ENCODE measurements at regions not wholly inside any gene's neighbourhood (a gene's known extent, or its start where the extent isn't known, plus 50 kb on each side); places are given as distances from the start of the nearest gene placed in this dataset.

DNA sequence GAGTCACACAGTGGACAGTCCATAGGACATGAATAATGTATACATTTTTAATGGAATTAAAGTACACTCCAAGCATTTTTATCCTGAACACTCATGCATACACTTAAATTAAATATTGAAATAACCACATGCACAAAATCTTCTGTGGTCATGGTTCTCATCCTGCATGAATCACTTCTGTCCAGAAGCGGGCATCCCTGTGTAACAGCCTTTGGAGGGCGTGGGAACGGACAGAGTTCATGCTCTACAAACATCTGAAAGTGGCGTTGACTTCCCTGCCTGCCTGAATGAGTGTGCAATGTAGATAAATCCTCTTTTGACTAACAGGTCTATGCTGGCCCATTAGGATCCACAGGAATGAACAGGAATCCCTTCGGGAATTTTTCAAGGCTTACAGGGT is 780.2 kb downstream of the BRD1 start:
- Histone ChIP-seq H3K36me3 (ENCODE audit: insufficient read depth, low read length) (no peaks in the 10 kb centered on the region), H2AFZ (ENCODE audit: low read depth, low read length) (no peak overlapping the region), H3K4me3 (ENCODE audit: low read length) (no peak overlapping the region), H3K27me3 (ENCODE audit: insufficient read depth, low read length) (peaks cover 3% of the 10 kb centered on the region), H3K9me3 (ENCODE audit: low read length) (no peaks in the 10 kb centered on the region), H3K4me1 (ENCODE audit: insufficient read depth, low read length) (no peaks in the 10 kb centered on the region)

DNA sequence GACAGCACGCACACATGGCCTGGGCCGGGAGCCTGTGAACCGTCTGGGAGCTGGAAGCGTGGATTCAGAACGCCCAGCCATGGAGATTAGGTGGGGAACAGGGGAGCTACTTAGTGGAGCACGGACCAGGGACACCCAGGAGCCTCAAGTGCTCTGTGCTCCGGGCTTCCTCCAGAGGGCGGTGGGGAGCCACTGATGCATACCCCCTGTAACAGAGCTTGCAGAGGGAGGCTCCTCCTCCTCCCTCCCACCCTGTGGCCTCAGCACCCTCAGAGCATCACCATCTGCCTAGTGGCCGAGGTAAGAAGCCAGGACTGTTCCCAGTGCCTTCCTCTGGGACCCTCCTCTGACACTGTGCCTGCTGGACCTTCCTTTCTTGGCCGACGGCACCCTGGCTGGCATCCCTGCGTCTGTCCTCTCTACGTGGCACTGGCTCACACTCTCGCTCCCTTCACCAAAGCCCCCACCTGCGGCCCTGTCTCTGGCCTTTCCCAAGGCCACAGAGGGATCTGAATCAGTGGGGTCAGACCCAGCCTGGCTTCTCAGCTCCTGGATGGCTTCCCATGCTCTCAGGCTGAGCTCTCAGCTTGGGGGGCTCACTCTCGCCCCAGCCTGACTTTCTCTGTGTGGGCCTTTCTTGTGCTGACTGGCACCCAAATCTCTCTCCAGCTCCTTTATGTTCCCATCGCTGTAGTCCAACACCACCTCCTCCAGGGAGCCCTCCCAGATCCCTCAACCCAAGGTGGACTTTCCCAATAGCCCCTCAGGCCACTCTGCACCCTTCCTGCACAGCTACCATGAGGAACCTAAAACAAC is 780.9 kb downstream of the BRD1 start:
- H3K36me3 ChIP-seq (ENCODE audit: insufficient read depth, low read length), result no peaks in the 10 kb centered on the region
- H3K27me3 ChIP-seq (ENCODE audit: insufficient read depth, low read length), result peaks cover 3% of the 10 kb centered on the region
- no peaks in the 10 kb centered on the region for H3K4me1 ChIP-seq (ENCODE audit: insufficient read depth, low read length)
- no peaks in the 10 kb centered on the region for H3K9me3 ChIP-seq (ENCODE audit: low read length)
- no peak overlapping the region for H2AFZ ChIP-seq (ENCODE audit: low read depth, low read length)
- no peak overlapping the region for H3K4me3 ChIP-seq (ENCODE audit: low read length)

GRCh38 chr22:49046000-49046545 is 781.6 kb downstream of the BRD1 start:
- Histone ChIP-seq H3K4me1 (ENCODE audit: insufficient read depth, low read length) (no peaks in the 10 kb centered on the region), H3K36me3 (ENCODE audit: insufficient read depth, low read length) (no peaks in the 10 kb centered on the region), H3K4me3 (ENCODE audit: low read length) (no peak overlapping the region), H3K27me3 (ENCODE audit: insufficient read depth, low read length) (peaks cover 3% of the 10 kb centered on the region), H2AFZ (ENCODE audit: low read depth, low read length) (no peak overlapping the region), H3K9me3 (ENCODE audit: low read length) (no peaks in the 10 kb centered on the region)

DNA sequence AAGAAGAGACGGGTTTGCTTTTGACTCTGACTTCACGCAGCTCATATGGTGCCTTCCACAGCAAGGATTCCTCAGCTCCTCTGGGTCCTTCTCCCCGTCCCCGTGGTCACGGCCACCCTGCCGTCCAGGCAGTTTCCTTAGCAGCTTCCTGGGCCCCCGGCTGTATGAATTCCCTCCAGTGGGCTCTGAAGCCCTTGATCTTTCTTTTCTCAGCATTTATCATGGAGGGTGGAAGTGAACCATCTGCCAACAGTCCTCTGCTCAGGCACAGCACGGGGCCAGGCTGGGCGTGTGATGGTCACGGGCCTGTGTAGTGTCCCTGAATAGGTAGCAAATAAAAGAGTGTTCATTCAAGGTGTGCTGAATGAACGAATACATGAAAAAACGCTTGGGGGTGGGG is 782.4 kb downstream of the BRD1 start:
- Histone ChIP-seq H3K4me1 (ENCODE audit: insufficient read depth, low read length) (no peaks in the 10 kb centered on the region), H3K27me3 (ENCODE audit: insufficient read depth, low read length) (peaks cover 3% of the 10 kb centered on the region), H3K36me3 (ENCODE audit: insufficient read depth, low read length) (no peaks in the 10 kb centered on the region), H3K4me3 (ENCODE audit: low read length) (no peak overlapping the region), H3K9me3 (ENCODE audit: low read length) (no peaks in the 10 kb centered on the region), H2AFZ (ENCODE audit: low read depth, low read length) (no peak overlapping the region)

DNA sequence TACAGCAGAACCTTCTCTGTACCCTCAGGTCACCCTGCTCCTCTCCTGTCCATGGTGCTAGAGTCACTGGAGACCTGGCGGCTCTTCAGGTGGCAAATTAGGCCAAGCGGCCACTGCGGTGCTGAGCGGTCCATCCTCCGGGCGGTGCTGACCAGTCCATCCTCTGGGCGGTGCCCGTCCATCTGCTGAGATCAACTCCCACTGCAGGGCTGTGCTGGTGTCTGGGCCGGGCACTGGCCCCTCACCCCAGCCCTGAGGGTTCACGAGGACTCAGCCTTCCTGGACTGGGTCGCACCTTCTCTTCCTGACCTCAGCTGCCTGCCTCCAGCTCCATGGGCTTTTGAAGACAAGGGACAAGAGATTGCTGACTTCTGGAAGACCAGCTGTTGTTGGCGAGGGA is 782.9 kb downstream of the BRD1 start:
- no peaks in the 10 kb centered on the region for H3K4me1 ChIP-seq (ENCODE audit: insufficient read depth, low read length)
- no peaks in the 10 kb centered on the region for H3K9me3 ChIP-seq (ENCODE audit: low read length)
- H2AFZ ChIP-seq (ENCODE audit: low read depth, low read length), result no peak overlapping the region
- H3K36me3 ChIP-seq (ENCODE audit: insufficient read depth, low read length), result no peaks in the 10 kb centered on the region
- no peak overlapping the region for H3K4me3 ChIP-seq (ENCODE audit: low read length)
- peaks cover 3% of the 10 kb centered on the region for H3K27me3 ChIP-seq (ENCODE audit: insufficient read depth, low read length)

DNA sequence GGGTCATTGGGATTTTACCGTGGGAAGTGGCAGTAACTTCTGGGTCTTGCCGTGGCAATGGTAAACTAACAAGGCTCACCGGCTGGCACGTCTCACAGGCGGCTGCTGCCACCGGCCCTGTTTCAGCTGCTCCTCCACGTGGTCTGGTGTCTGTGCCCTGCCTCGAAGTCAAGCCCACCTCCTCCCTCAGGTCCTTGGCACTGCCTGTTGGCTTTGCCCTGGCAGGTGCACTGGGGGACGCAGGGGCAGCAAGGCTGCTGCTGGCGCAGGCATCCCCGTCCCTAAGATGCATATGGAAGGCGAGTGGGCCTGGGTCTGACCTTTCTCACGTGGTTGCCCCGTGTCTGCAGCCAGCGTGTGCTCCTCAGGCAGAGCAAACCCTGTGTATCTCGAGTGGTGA is 783.6 kb downstream of the BRD1 start:
- H3K36me3 ChIP-seq (ENCODE audit: insufficient read depth, low read length), result no peaks in the 10 kb centered on the region
- H3K4me3 ChIP-seq (ENCODE audit: low read length), result no peak overlapping the region
- no peaks in the 10 kb centered on the region for H3K4me1 ChIP-seq (ENCODE audit: insufficient read depth, low read length)
- no peak overlapping the region for H2AFZ ChIP-seq (ENCODE audit: low read depth, low read length)
- H3K27me3 ChIP-seq (ENCODE audit: insufficient read depth, low read length), result peaks cover 3% of the 10 kb centered on the region
- no peaks in the 10 kb centered on the region for H3K9me3 ChIP-seq (ENCODE audit: low read length)

GRCh38 chr22:49042877-49043859 is 784.5 kb downstream of the BRD1 start:
- Histone ChIP-seq H3K9me3 (ENCODE audit: low read length) (no peaks in the 10 kb centered on the region), H3K4me3 (ENCODE audit: low read length) (no peak overlapping the region), H3K36me3 (ENCODE audit: insufficient read depth, low read length) (no peaks in the 10 kb centered on the region)

DNA sequence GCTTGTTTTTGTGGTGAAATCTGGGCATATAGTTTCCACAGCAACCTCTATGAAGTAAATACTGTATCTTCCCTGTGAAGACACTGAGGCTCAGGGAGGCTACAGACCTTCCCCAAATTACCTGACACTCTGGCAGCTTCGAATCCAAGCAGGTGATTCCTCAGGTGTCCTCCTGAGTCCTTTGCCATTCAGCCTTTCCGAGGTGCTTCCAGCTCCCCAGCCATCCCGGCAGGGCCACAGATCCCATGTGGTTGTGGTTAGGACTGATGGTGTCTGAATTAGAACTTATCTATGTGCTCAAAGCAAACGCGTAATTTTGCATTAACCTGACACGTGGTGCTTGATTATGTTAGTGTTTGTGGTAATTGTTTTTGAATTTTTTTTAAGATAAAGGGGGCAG is 785.6 kb downstream of the BRD1 start:
- H2AFZ ChIP-seq (ENCODE audit: low read depth, low read length), result no peak overlapping the region
- H3K9me3 ChIP-seq (ENCODE audit: low read length), result no peaks in the 10 kb centered on the region
- H3K36me3 ChIP-seq (ENCODE audit: insufficient read depth, low read length), result no peaks in the 10 kb centered on the region
- H3K4me3 ChIP-seq (ENCODE audit: low read length), result no peak overlapping the region
- H3K4me1 ChIP-seq (ENCODE audit: insufficient read depth, low read length), result no peaks in the 10 kb centered on the region
- H3K27me3 ChIP-seq (ENCODE audit: insufficient read depth, low read length), result peaks cover 3% of the 10 kb centered on the region

More at GRCh38 chr22:49042877-49043859, 784.5 kb downstream of the BRD1 start:
- Histone ChIP-seq H3K27me3 (ENCODE audit: insufficient read depth, low read length) (peaks cover 3% of the 10 kb centered on the region), H3K4me1 (ENCODE audit: insufficient read depth, low read length) (no peaks in the 10 kb centered on the region), H2AFZ (ENCODE audit: low read depth, low read length) (no peak overlapping the region)

- Histone ChIP-seq H2AFZ (ENCODE audit: low read depth, low read length) (no peak overlapping the region), H3K9me3 (ENCODE audit: low read length) (no peaks in the 10 kb centered on the region), H3K27me3 (ENCODE audit: insufficient read depth, low read length) (peaks cover 3% of the 10 kb centered on the region), H3K4me1 (ENCODE audit: insufficient read depth, low read length) (no peaks in the 10 kb centered on the region), H3K4me3 (ENCODE audit: low read length) (no peak overlapping the region), H3K36me3 (ENCODE audit: insufficient read depth, low read length) (no peaks in the 10 kb centered on the region)
Measured at GRCh38 chr22:49040754-49041467, 786.8 kb downstream of the BRD1 start.

- no peak overlapping the region for H2AFZ ChIP-seq (ENCODE audit: low read depth, low read length)
- H3K4me1 ChIP-seq (ENCODE audit: insufficient read depth, low read length), result no peaks in the 10 kb centered on the region
- peaks cover 3% of the 10 kb centered on the region for H3K27me3 ChIP-seq (ENCODE audit: insufficient read depth, low read length)
- H3K36me3 ChIP-seq (ENCODE audit: insufficient read depth, low read length), result no peaks in the 10 kb centered on the region
- H3K4me3 ChIP-seq (ENCODE audit: low read length), result no peak overlapping the region
- no peaks in the 10 kb centered on the region for H3K9me3 ChIP-seq (ENCODE audit: low read length)
Measured at GRCh38 chr22:49040111-49040510, 787.6 kb downstream of the BRD1 start.

GRCh38 chr22:49039625-49040024 is 788.0 kb downstream of the BRD1 start:
- H2AFZ ChIP-seq (ENCODE audit: low read depth, low read length), result no peak overlapping the region

GRCh38 chr22:49037701-49038245 is 789.9 kb downstream of the BRD1 start:
- H2AFZ ChIP-seq (ENCODE audit: low read depth, low read length), result no peak overlapping the region

More at GRCh38 chr22:49039625-49040024, 788.0 kb downstream of the BRD1 start:
- H3K4me1 ChIP-seq (ENCODE audit: insufficient read depth, low read length), result no peaks in the 10 kb centered on the region
- H3K9me3 ChIP-seq (ENCODE audit: low read length), result no peaks in the 10 kb centered on the region
- no peak overlapping the region for H3K4me3 ChIP-seq (ENCODE audit: low read length)
- no peaks in the 10 kb centered on the region for H3K27me3 ChIP-seq (ENCODE audit: insufficient read depth, low read length)
- H3K36me3 ChIP-seq (ENCODE audit: insufficient read depth, low read length), result no peaks in the 10 kb centered on the region

More at GRCh38 chr22:49037701-49038245, 789.9 kb downstream of the BRD1 start:
- H3K4me1 ChIP-seq (ENCODE audit: insufficient read depth, low read length), result no peaks in the 10 kb centered on the region
- no peaks in the 10 kb centered on the region for H3K9me3 ChIP-seq (ENCODE audit: low read length)
- H3K27me3 ChIP-seq (ENCODE audit: insufficient read depth, low read length), result no peaks in the 10 kb centered on the region
- no peaks in the 10 kb centered on the region for H3K36me3 ChIP-seq (ENCODE audit: insufficient read depth, low read length)
- no peak overlapping the region for H3K4me3 ChIP-seq (ENCODE audit: low read length)

Measured in neuron (in vitro differentiated cells).